WTC11 (cell line): ENCODE measurements at regions not wholly inside any gene's neighbourhood (a gene's known extent, or its start where the extent isn't known, plus 50 kb on each side); places are given as distances from the start of the nearest gene placed in this dataset.

ENCODE experiments used
- ATF2 ChIP-seq: sonication (generic); formaldehyde crosslinking; IDR thresholded peaks from 2 replicates; pipeline ENCODE4 v1.8.1; 2022; ENCODE audit warnings: low read depth, missing genetic modification reagents, borderline replicate concordance
- CREB1 ChIP-seq: sonication (generic); formaldehyde crosslinking; IDR thresholded peaks from 2 replicates; pipeline ENCODE4 v1.8.0; 2023; ENCODE audit warnings: mild to moderate bottlenecking, missing genetic modification reagents
- CTCF ChIP-seq: fragments of 200-600 bp; IDR thresholded peaks from 2 replicates; pipeline ENCODE4 v1.8.0; 2022; ENCODE audit warnings: antibody characterized with exemption
- FOXP4 ChIP-seq: sonication (generic); formaldehyde crosslinking; IDR thresholded peaks from 2 replicates; pipeline ENCODE4 v1.8.0; 2022; ENCODE audit warnings: mild to moderate bottlenecking, missing genetic modification reagents
- MXD4 ChIP-seq: fragments of 250-450 bp; sonication (Bioruptor Pico); IDR thresholded peaks from 2 replicates; pipeline ENCODE4 v1.8.0; 2021; ENCODE audit warnings: mild to moderate bottlenecking, moderate library complexity, borderline replicate concordance
- NR2C2 ChIP-seq: sonication (generic); formaldehyde crosslinking; IDR thresholded peaks from 2 replicates; pipeline ENCODE4 v1.8.0; 2022; ENCODE audit warnings: mild to moderate bottlenecking, missing genetic modification reagents
- PRDM15 ChIP-seq: sonication (generic); formaldehyde crosslinking; IDR thresholded peaks from 2 replicates; pipeline ENCODE4 v1.8.0; 2022; ENCODE audit warnings: missing genetic modification reagents
- USF2 ChIP-seq: sonication (generic); formaldehyde crosslinking; IDR thresholded peaks from 2 replicates; pipeline ENCODE4 v1.8.1; 2023; ENCODE audit warnings: mild to moderate bottlenecking, missing genetic modification reagents, moderate library complexity
- ZSCAN18 ChIP-seq: fragments of 250-450 bp; sonication (Bioruptor Pico); IDR thresholded peaks from 2 replicates; pipeline ENCODE4 v2.1.2; 2022; ENCODE audit warnings: mild to moderate bottlenecking, moderate library complexity

- TF ChIP-seq FOXP4: no peak
- TF ChIP-seq CREB1 (CRISPR knock-in tag): no peak
- no peak for TF ChIP-seq CTCF
- no peak for TF ChIP-seq MXD4 (CRISPR knock-in tag)
- TF ChIP-seq PRDM15 (CRISPR knock-in tag): no peak
- TF ChIP-seq ZSCAN18 (CRISPR knock-in tag): no peak
- no peak for TF ChIP-seq NR2C2 (CRISPR knock-in tag)
- TF ChIP-seq ATF2 (CRISPR knock-in tag): no peak
- TF ChIP-seq USF2: no peak
These were observed 115.1 kb upstream of the MDGA2 start for GRCh38 chr14:47790477-47790876.
